BJ (cell line): ENCODE measurements at regions not wholly inside any gene's neighbourhood (a gene's known extent, or its start where the extent isn't known, plus 50 kb on each side); places are given as distances from the start of the nearest gene placed in this dataset.

Experiments used
- CTCF ChIA-PET: fragments of 350-600 bp; formaldehyde crosslinking; extraction: SDS; loops from one replicate; lab custom pipeline; 2021; ENCODE audit warnings: antibody characterized with exemption, inconsistent platforms; lab: Yijun Ruan, JAX
- POLR2A ChIA-PET: fragments of 300-600 bp; sonication (Branson Sonifier 250); formaldehyde crosslinking; extraction: SDS; loops from one replicate; lab custom pipeline; 2021; ENCODE audit warnings: antibody characterized with exemption; lab: Charles Lee
- DNase-seq: peaks from one replicate; pipeline ENCODE4 v3.0.0-alpha.2; 2011; ENCODE audit warnings: low read depth
- H3K27me3 ChIP-seq: 2 replicates; pipeline ENCODE4 v1.6.0; 2011; ENCODE audit warnings: low read length; ENCODE audit not compliant: control insufficient read depth, insufficient read depth
- H3K36me3 ChIP-seq: 2 replicates; pipeline ENCODE4 v1.5.1; 2011; ENCODE audit warnings: low read length; ENCODE audit not compliant: control insufficient read depth, insufficient read depth
- H3K4me3 ChIP-seq: 2 replicates; pipeline ENCODE4 v1.5.1; 2011; ENCODE audit warnings: low read depth, mild to moderate bottlenecking, control low read depth, low read length
- TF ChIP-seq, protein P1 (sequence below): IDR thresholded peaks from 2 replicates; pipeline ENCODE4 v1.5.1; 2011; ENCODE audit warnings: low read depth, mild to moderate bottlenecking, control low read depth, inconsistent platforms, low read length, moderate library complexity; ENCODE audit not compliant: insufficient read depth

- CTCF ChIA-PET, result no interaction called here
- POLR2A ChIA-PET, result no interaction called here
- H3K36me3 ChIP-seq, result no peaks in the 10 kb centered on the region
- no peak overlapping the region for H3K4me3 ChIP-seq
- TF ChIP-seq, protein P1, sequence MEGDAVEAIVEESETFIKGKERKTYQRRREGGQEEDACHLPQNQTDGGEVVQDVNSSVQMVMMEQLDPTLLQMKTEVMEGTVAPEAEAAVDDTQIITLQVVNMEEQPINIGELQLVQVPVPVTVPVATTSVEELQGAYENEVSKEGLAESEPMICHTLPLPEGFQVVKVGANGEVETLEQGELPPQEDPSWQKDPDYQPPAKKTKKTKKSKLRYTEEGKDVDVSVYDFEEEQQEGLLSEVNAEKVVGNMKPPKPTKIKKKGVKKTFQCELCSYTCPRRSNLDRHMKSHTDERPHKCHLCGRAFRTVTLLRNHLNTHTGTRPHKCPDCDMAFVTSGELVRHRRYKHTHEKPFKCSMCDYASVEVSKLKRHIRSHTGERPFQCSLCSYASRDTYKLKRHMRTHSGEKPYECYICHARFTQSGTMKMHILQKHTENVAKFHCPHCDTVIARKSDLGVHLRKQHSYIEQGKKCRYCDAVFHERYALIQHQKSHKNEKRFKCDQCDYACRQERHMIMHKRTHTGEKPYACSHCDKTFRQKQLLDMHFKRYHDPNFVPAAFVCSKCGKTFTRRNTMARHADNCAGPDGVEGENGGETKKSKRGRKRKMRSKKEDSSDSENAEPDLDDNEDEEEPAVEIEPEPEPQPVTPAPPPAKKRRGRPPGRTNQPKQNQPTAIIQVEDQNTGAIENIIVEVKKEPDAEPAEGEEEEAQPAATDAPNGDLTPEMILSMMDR, result no peak
- H3K27me3 ChIP-seq, result no peaks in the 10 kb centered on the region
- no peak for DNase-seq
Measured at GRCh38 chr6:145457556-145457955, 277.8 kb downstream of the EPM2A start.

DNA sequence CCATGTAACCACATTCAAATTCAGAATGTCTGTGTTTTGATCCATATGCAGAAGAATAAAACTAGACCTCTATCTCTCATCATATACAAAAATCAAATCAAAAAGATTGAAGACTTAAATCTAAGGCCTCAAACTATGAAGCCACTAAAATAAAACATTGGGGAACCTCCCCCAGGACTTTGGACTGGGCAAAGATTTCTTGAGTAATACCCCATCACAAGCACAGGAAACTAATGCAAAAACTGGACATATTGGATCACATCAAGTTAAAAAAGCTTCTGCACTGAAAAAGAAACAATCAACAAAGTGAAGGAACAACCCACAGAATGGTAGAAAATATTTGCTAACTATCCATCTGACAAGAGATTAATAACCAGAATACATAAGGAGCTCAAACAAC lies 266.8 kb downstream of the EPM2A start:
- ChIA-PET POLR2A (no interaction called here), CTCF (no interaction called here)
- no peaks in the 10 kb centered on the region for H3K27me3 ChIP-seq
- no peaks in the 10 kb centered on the region for H3K36me3 ChIP-seq
- no peak overlapping the region for H3K4me3 ChIP-seq
- TF ChIP-seq, protein P1, result no peak
- no peak for DNase-seq

DNA sequence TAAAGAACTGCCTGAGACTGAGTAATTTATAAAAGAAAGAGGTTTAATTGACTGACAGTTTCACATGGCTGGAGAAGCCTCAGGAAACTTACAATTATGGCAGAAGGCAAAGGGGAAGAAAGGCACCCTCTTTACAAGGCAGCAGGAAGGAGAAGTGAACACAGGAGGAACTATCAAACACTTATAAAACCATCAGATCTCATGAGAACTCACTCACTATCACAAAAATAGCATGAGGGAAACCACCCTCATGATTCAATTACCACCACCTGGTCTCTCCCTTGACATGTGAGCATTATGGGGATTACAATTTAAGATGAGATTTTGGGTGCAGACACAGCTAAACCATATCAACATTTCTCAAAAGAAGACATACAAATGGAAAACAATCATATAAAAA lies 266.3 kb downstream of the EPM2A start:
- ChIA-PET POLR2A (no interaction called here), CTCF (no interaction called here)
- no peak for DNase-seq
- no peaks in the 10 kb centered on the region for H3K27me3 ChIP-seq
- H3K36me3 ChIP-seq, result no peaks in the 10 kb centered on the region
- TF ChIP-seq, protein P1, result no peak
- no peak overlapping the region for H3K4me3 ChIP-seq

DNA sequence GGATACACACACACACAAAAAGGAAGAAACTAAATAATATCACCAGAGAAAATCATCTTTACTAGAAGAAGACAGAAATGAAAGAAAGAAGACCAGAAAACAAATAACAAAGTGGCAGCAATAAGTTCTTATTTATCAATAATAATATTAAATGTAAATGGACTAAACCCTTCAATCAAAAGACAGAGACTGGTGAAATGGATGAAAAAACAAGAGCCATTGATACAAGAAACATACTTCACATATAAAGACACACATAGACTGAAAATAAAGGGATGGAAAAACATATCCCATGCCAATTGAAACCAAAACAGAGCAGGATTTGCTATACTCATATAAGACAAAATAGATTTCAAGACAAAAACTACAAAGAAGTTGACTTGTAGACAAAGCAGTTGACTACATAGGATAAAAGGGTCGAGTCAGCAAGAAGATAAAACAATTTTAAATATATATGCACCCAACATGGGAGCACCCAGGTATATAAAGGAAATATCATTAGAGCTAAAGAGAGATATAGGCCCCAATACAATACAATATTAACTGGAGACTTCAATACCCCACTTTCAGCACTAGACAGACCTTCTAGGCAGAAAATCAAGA lies 259.4 kb downstream of the EPM2A start:
- H3K36me3 ChIP-seq, result no peaks in the 10 kb centered on the region
- CTCF ChIA-PET, result no interaction called here
- POLR2A ChIA-PET, result no interaction called here
- TF ChIP-seq, protein P1, result no peak
- DNase-seq, result no peak
- no peaks in the 10 kb centered on the region for H3K27me3 ChIP-seq
- no peak overlapping the region for H3K4me3 ChIP-seq

- CTCF ChIA-PET, result no interaction called here
- TF ChIP-seq, protein P1, result no peak
- Histone ChIP-seq H3K27me3 (no peaks in the 10 kb centered on the region), H3K4me3 (no peak overlapping the region), H3K36me3 (no peaks in the 10 kb centered on the region)
- POLR2A ChIA-PET, result no interaction called here
- DNase-seq, result no peak
Measured at GRCh38 chr6:145480024-145480423, 255.3 kb downstream of the EPM2A start.
